IMR-90 (cell line): ENCODE measurements at regions not wholly inside any gene's neighbourhood (a gene's known extent, or its start where the extent isn't known, plus 50 kb on each side); places are given as distances from the start of the nearest gene placed in this dataset.
A peak's percentile ranks its signal among the peaks of the same experiment; 100 is the strongest.

Source experiments
- ATAC-seq: fragments of 200-7000 bp; cut with Tn5 transposase; 2 replicates; pipeline ENCODE4 v1.9.1; 2020; ENCODE audit warnings: low read depth, mild to moderate bottlenecking, moderate library complexity
- BruUV-seq: library from RNA; stranded (reverse); fragments of 400-500 nt; replicated peaks from 2 replicates; lab custom pipeline; 2021; lab: Mats Ljungman, UMichigan
- CTCF ChIA-PET: fragments of 300-600 bp; formaldehyde crosslinking; extraction: SDS; loops from one replicate; lab custom pipeline; 2021; ENCODE audit warnings: antibody characterized with exemption; lab: Yijun Ruan, JAX
- POLR2A ChIA-PET: fragments of 300-600 bp; sonication (Branson Sonifier 250); formaldehyde crosslinking; loops from one replicate; lab custom pipeline; 2022; ENCODE audit warnings: antibody characterized with exemption; ENCODE audit not compliant: unreplicated experiment; lab: Charles Lee
- DNase-seq: peaks from one replicate; pipeline ENCODE4 v3.0.0; 2013
- H2AFZ ChIP-seq: replicated peaks from 2 replicates; pipeline ENCODE3; 2013; ENCODE audit warnings: low read length, mild to moderate bottlenecking; ENCODE audit not compliant: poor library complexity
- H2AK5ac ChIP-seq: 2 replicates; pipeline ENCODE4 v1.6.1; 2013; ENCODE audit warnings: low read depth, low read length, inconsistent platforms
- H2AK9ac ChIP-seq: replicated peaks from 2 replicates; pipeline ENCODE3; 2013; ENCODE audit warnings: mild to moderate bottlenecking, low read depth, low read length, moderate library complexity; ENCODE audit not compliant: poor library complexity
- H2BK120ac ChIP-seq: 2 replicates; pipeline ENCODE4 v1.6.1; 2013; ENCODE audit warnings: low read depth, low read length, inconsistent platforms
- H2BK15ac ChIP-seq: 3 replicates; pipeline ENCODE4 v1.6.1; 2013; ENCODE audit warnings: low read depth, low read length, inconsistent platforms
- H2BK20ac ChIP-seq: 2 replicates; pipeline ENCODE4 v1.6.1; 2013; ENCODE audit warnings: low read depth, mild to moderate bottlenecking, inconsistent platforms, low read length, moderate library complexity
- H2BK5ac ChIP-seq: 2 replicates; pipeline ENCODE4 v1.6.1; 2013; ENCODE audit warnings: mild to moderate bottlenecking, low read depth, low read length, inconsistent platforms; ENCODE audit not compliant: poor library complexity, severe bottlenecking
- H3K14ac ChIP-seq: replicated peaks from 2 replicates; pipeline ENCODE4 v1.6.1; 2013; ENCODE audit warnings: low read depth, low read length, inconsistent platforms
- H3K18ac ChIP-seq: 2 replicates; pipeline ENCODE4 v1.6.1; 2013; ENCODE audit warnings: low read depth, low read length, control low read depth
- H3K23ac ChIP-seq: 2 replicates; pipeline ENCODE4 v1.6.1; 2013; ENCODE audit warnings: low read depth, low read length, inconsistent platforms
- H3K27ac ChIP-seq: 2 replicates; pipeline ENCODE4 v1.5.1; 2013; ENCODE audit warnings: mild to moderate bottlenecking, control low read depth, low read length; ENCODE audit not compliant: insufficient read depth
- H3K27me3 ChIP-seq: 2 replicates; pipeline ENCODE4 v1.6.1; 2013; ENCODE audit warnings: low read length; ENCODE audit not compliant: control insufficient read depth, insufficient read depth
- H3K36me3 ChIP-seq: 2 replicates; pipeline ENCODE4 v1.6.1; 2013; ENCODE audit warnings: low read length, mixed read lengths; ENCODE audit not compliant: control insufficient read depth, insufficient read depth
- H3K4ac ChIP-seq: 2 replicates; pipeline ENCODE4 v1.6.1; 2013; ENCODE audit warnings: low read depth, low read length, inconsistent platforms
- H3K4me1 ChIP-seq: 2 replicates; pipeline ENCODE4 v1.6.1; 2013; ENCODE audit warnings: low read length, mixed read lengths; ENCODE audit not compliant: control insufficient read depth, insufficient read depth
- H3K4me2 ChIP-seq: 2 replicates; pipeline ENCODE4 v1.6.1; 2013; ENCODE audit warnings: low read depth, mild to moderate bottlenecking, control low read depth, low read length, moderate library complexity
- H3K4me3 ChIP-seq: 2 replicates; pipeline ENCODE4 v1.5.1; 2013; ENCODE audit warnings: low read depth, mild to moderate bottlenecking, control low read depth, low read length, moderate library complexity; ENCODE audit not compliant: insufficient read depth
- H3K56ac ChIP-seq: 2 replicates; pipeline ENCODE4 v1.6.1; 2013; ENCODE audit warnings: low read length, inconsistent platforms; ENCODE audit not compliant: insufficient read depth; ENCODE audit errors: extremely low read depth
- H3K79me1 ChIP-seq, 2 experiments: 2 replicates each; pipeline ENCODE4 v1.6.1; 2013; ENCODE audit warnings: low read length in 2 of 2, inconsistent platforms in 1 of 2, low read depth in 1 of 2
- H3K9ac ChIP-seq: 2 replicates; pipeline ENCODE4 v1.6.1; 2013; ENCODE audit warnings: low read depth, low read length, control low read depth
- H3K9me1 ChIP-seq: 2 replicates; pipeline ENCODE4 v1.6.1; 2013; ENCODE audit warnings: low read length, inconsistent platforms; ENCODE audit not compliant: insufficient read depth
- H3K9me3 ChIP-seq: 2 replicates; pipeline ENCODE4 v1.6.1; 2013; ENCODE audit warnings: low read length; ENCODE audit not compliant: control insufficient read depth, insufficient read depth
- H4K20me1 ChIP-seq: 2 replicates; pipeline ENCODE4 v1.6.1; 2013; ENCODE audit warnings: low read length, inconsistent platforms; ENCODE audit not compliant: insufficient read depth
- H4K5ac ChIP-seq: 2 replicates; pipeline ENCODE4 v1.6.1; 2013; ENCODE audit warnings: mild to moderate bottlenecking, low read depth, low read length, control low read depth
- H4K8ac ChIP-seq, 2 experiments: 2 replicates each; pipeline ENCODE4 v1.6.1; 2013; ENCODE audit warnings: low read depth in 2 of 2, low read length in 2 of 2, control low read depth in 1 of 2, inconsistent platforms in 1 of 2
- H4K91ac ChIP-seq: 2 replicates; pipeline ENCODE4 v1.6.1; 2013; ENCODE audit warnings: low read depth, low read length, inconsistent platforms; ENCODE audit not compliant: insufficient read depth
- CEBPB ChIP-seq: IDR thresholded peaks from 2 replicates; pipeline ENCODE4 v1.6.1; 2012; ENCODE audit warnings: low read depth, low read length, improper control_type of control experiment
- WGBS, 2 experiments: methylation state at CpG; one replicate each; pipeline versions ENCODE4 v1.1.5 to v1.1.7; 2013; ENCODE audit warnings: missing lambda C conversion rate in 2 of 2; ENCODE audit not compliant: insufficient read length in 1 of 2; ENCODE audit errors: extremely low coverage in 2 of 2; 5-methylcytosine and 5-hydroxymethylcytosine counted together
- dilution Hi-C: fragments of 300-500 bp; cut with HindIII; formaldehyde crosslinking; loops from one replicate; pipeline ENCODE4 v1.14.3; 2018; ENCODE audit warnings: low sequenced_read_pairs; ENCODE audit not compliant: unreplicated experiment
- in situ Hi-C: fragments of 300-500 bp; cut with MboI; formaldehyde crosslinking; loops from 3 replicates; pipeline ENCODE4 v1.14.3; 2019; ENCODE audit warnings: low sequenced_read_pairs, inconsistent platforms, mixed read lengths
- intact Hi-C: fragments of 100-400 bp; cut with micrococcal nuclease; formaldehyde crosslinking; loops from 2 replicates; pipeline ENCODE4 v1.10.0; 2022
- TF ChIP-seq, protein P1 (sequence below): fragments of 150-350 bp; IDR thresholded peaks from 2 replicates; pipeline ENCODE4 v1.6.1; 2017; ENCODE audit warnings: mild to moderate bottlenecking, antibody characterized with exemption, low read length, low read depth

DNA sequence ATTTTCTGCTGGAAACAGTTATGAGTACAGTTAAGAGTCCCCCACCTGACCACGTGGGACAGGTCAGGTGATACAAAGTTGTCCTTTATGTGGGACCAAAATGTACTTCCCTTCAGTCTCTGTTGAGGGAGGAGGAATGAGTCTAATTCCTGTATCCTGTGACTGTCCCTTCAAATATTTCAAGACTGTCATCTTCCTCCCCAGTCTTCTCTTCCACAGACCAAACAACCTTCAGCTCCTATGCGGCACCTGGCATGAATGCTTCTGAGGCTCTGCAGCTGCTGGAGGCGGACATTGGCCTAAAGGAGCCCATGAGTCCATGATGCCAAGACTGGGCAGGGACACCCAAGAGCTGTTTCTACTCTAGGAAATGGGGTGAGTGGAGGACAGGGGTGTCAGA lies 72.1 kb upstream of the SIM2 start:
- H4K5ac ChIP-seq = no peak overlapping the region
- no peak overlapping the region for H3K27ac ChIP-seq
- H4K91ac ChIP-seq = no peak overlapping the region
- BruUV-seq = no TSS peak
- POLR2A ChIA-PET = no interaction called here
- H3K9me3 ChIP-seq = 0 out of 2 replicates have a peak, but pooled peaks cover 2% of the 10 kb centered on the region
- no peak overlapping the region for H2BK20ac ChIP-seq
- no peaks in the 10 kb centered on the region; the same call in 1 of the 2 replicates for H3K4me1 ChIP-seq
- WGBS, 2 experiments = no CpG with 5 or more reads among the region's 3 CpGs
- no peak overlapping the region for H2BK15ac ChIP-seq
- no peak overlapping the region for H3K18ac ChIP-seq
- dilution Hi-C loops = no loop called here
- no peak overlapping the region for H3K4me3 ChIP-seq
- no peak overlapping the region for H2AK5ac ChIP-seq
- H3K4ac ChIP-seq = no peak overlapping the region
- H2BK120ac ChIP-seq = no peak overlapping the region
- H2AFZ ChIP-seq = no peak overlapping the region
- H3K23ac ChIP-seq = no peak overlapping the region
- intact Hi-C loops = no loop called here
- ATAC-seq (no peak), DNase-seq (no peak)
- peaks cover 8% of the 10 kb centered on the region; the same call in 1 of the 2 replicates for H3K27me3 ChIP-seq
- H3K79me1 ChIP-seq = no peaks in the 10 kb centered on the region
- in situ Hi-C loops = no loop called here
- H3K56ac ChIP-seq = no peak overlapping the region
- no peaks in the 10 kb centered on the region for H4K20me1 ChIP-seq
- H4K8ac ChIP-seq = no peak overlapping the region; a peak in 1 of 4 replicates
- H2BK5ac ChIP-seq = no peak overlapping the region
- CTCF ChIA-PET = interaction anchor here (0.6 kb wide), 1 partner anchor 120 kb away, joined by 9 read pairs; no protein-coding TSS in a partner anchor
- no peak for TF ChIP-seq CEBPB
- TF ChIP-seq, protein P1, sequence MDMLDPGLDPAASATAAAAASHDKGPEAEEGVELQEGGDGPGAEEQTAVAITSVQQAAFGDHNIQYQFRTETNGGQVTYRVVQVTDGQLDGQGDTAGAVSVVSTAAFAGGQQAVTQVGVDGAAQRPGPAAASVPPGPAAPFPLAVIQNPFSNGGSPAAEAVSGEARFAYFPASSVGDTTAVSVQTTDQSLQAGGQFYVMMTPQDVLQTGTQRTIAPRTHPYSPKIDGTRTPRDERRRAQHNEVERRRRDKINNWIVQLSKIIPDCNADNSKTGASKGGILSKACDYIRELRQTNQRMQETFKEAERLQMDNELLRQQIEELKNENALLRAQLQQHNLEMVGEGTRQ = 0 out of 2 replicates have a peak, but pooled peaks have one; percentile 7
- no peak overlapping the region for H2AK9ac ChIP-seq
- no peaks in the 10 kb centered on the region; the same call in 1 of the 2 replicates for H3K9me1 ChIP-seq
- H3K4me2 ChIP-seq = no peak overlapping the region
- no peak overlapping the region; the same call in 1 of the 2 replicates for H3K14ac ChIP-seq
- no peak overlapping the region for H3K9ac ChIP-seq
- no peaks in the 10 kb centered on the region for H3K36me3 ChIP-seq
